Transverse colon (tissue), 4 donors: ENCODE measurements at regions not wholly inside any gene's neighbourhood (a gene's known extent, or its start where the extent isn't known, plus 50 kb on each side); places are given as distances from the start of the nearest gene placed in this dataset.
"Not testable (repeated sequence)": the region's sequence is repeated elsewhere in the genome, so short reads cannot be mapped to it uniquely, and the experiment has no call there.

ENCODE experiments used
- DNase-seq: peaks from one replicate; pipeline ENCODE4 v3.0.0-alpha.2; 2019
- H3K27ac ChIP-seq, 4 donors: fragments of 200-600 bp; sonication (generic); 2 replicates each; pipeline ENCODE4 v1.5.1; 2016 to 2018; ENCODE audit warnings: inconsistent platforms in 4 of 4
- H3K27me3 ChIP-seq: fragments of 200-600 bp; sonication (generic); 2 replicates; pipeline ENCODE4 v1.5.1; 2017; ENCODE audit warnings: inconsistent platforms
- H3K36me3 ChIP-seq, 4 donors: fragments of 200-600 bp; sonication (generic); 2 replicates each; pipeline ENCODE4 v1.5.1; 2017 to 2019; ENCODE audit warnings: inconsistent platforms in 4 of 4
- H3K4me1 ChIP-seq, 4 donors: fragments of 200-600 bp; sonication (generic); 2 replicates each; pipeline ENCODE4 v1.5.1; 2017 to 2020; ENCODE audit warnings: inconsistent platforms in 4 of 4
- H3K4me3 ChIP-seq, 4 donors: fragments of 200-600 bp; sonication (generic); 1 replicate in 1 of 4; 2 replicates in 3 of 4; pipeline versions ENCODE4 v1.5.1 to v1.6.1; 2017 to 2019; ENCODE audit warnings: inconsistent platforms in 4 of 4
- H3K9me3 ChIP-seq, 2 donors: fragments of 200-600 bp; sonication (generic); 2 replicates each; pipeline ENCODE4 v1.5.1; 2017 to 2019; ENCODE audit warnings: inconsistent platforms in 2 of 2
- POLR2A ChIP-seq: fragments of 450-650 bp; IDR thresholded peaks from one replicate; pipeline ENCODE4 v1.6.1; 2016; ENCODE audit warnings: antibody characterized with exemption, mild to moderate bottlenecking, moderate library complexity
- POLR2AphosphoS5 ChIP-seq, 3 donors: sonication (generic); formaldehyde crosslinking; IDR thresholded peaks; one replicate each; pipeline ENCODE4 v1.6.1; 2016; ENCODE audit warnings: antibody characterized with exemption in 3 of 3
- WGBS, 2 donors: methylation state at CpG; one replicate each; pipeline ENCODE4 v1.1.5; 2018; ENCODE audit warnings: low coverage in 1 of 2; 5-methylcytosine and 5-hydroxymethylcytosine counted together
- in situ Hi-C, 4 donors: fragments of 200-750 bp; cut with MboI; loops; one replicate each; pipeline versions ENCODE4 v1.15.0 to v1.15.1; 2017; ENCODE audit warnings: low sequenced_read_pairs in 3 of 4, low pct_ligation_motif_present in 1 of 4, low pct_unique_long_range_greater_than_20kb in 1 of 4
- intact Hi-C: fragments of 100-400 bp; cut with DNase I; formaldehyde crosslinking; loops from one replicate; pipeline ENCODE4 v1.15.1; 2023; ENCODE audit warnings: low total_unique reads

- H3K27me3 ChIP-seq, H3K9me3 ChIP-seq, in situ Hi-C loops, H3K36me3 ChIP-seq, H3K4me1 ChIP-seq, intact Hi-C loops: not testable (repeated sequence)
- 0% methylated on average over 14 of the region's 42 CpGs; no CpG with 5 or more reads in 1 of the 2 donors for WGBS, 2 donors
- DNase-seq: peak; percentile 88
- peak; percentile 71 for TF ChIP-seq POLR2A
- peak; percentile 48 to 82 (median 74) for TF ChIP-seq POLR2AphosphoS5 (IDR thresholded peaks at IDR 0.05)
- Histone ChIP-seq H3K4me3 (peak overlapping the region; percentile 40 to 64 (median 49)), H3K27ac (peak overlapping the region; percentile 79 to 89 (median 87))
Observed at GRCh38 chr9:66269783-66270182, 532.8 kb downstream of the FOXD4L4 start.

- in situ Hi-C loops, H3K9me3 ChIP-seq, H3K27ac ChIP-seq, H3K4me3 ChIP-seq, H3K27me3 ChIP-seq, intact Hi-C loops, H3K4me1 ChIP-seq, DNase-seq, H3K36me3 ChIP-seq: not testable (repeated sequence)
- 93% methylated on average over 4 of the region's 5 CpGs; no CpG with 5 or more reads in 1 of the 2 donors for WGBS, 2 donors
Observed at GRCh38 chr9:66278809-66279208, 541.9 kb downstream of the FOXD4L4 start.
